ENCODE measurements at regions not wholly inside any gene's neighbourhood (a gene's known extent, or its start where the extent isn't known, plus 50 kb on each side); places are given as distances from the start of the nearest gene placed in this dataset.

DNA sequence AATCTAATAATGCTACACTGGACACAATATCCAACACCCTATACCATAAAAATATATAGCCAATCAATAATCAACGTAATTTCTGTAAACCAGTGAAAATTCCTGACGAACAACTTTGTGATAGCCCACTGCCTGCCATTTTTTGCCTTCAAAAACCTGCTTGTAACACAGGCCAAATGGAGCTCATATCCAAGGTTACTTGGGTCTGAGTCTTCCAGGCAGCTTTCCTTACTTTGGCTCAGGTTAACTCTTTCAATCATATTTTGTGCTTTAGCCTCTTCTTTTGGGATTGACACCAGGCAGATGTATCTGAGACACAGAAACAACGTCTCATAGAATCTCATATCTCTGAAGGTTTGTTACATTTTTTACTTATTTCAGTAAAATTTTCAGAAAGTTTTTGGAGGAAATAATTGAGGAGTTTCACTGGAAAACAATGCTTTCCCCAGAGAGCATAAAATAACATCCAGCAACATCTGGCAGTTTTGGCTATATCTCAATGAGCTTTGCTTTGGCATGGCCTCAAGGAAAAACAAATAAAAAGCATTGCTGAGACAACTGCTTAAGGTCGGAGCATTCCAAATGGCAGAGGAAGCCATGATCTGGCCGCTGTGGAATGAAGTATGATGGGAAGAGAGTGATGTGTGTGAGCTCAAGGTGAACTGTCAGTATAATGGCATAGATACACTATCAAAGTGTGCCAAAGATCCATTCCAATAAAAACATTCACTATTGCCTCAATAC lies 162.9 kb upstream of the SPIN4 start:
- H3K36me3 ChIP-seq (ENCODE audit: insufficient read depth, low read length) = no peaks in the 10 kb centered on the region
- no peaks in the 10 kb centered on the region for H3K4me1 ChIP-seq (ENCODE audit: insufficient read depth, low read length)
- no peaks in the 10 kb centered on the region for H3K9me3 ChIP-seq (ENCODE audit: low read length)
- H3K27me3 ChIP-seq (ENCODE audit: insufficient read depth, low read length) = no peaks in the 10 kb centered on the region
- no peak overlapping the region for H2AFZ ChIP-seq (ENCODE audit: low read depth, low read length)
- no peak overlapping the region for H3K4me3 ChIP-seq (ENCODE audit: low read length)

DNA sequence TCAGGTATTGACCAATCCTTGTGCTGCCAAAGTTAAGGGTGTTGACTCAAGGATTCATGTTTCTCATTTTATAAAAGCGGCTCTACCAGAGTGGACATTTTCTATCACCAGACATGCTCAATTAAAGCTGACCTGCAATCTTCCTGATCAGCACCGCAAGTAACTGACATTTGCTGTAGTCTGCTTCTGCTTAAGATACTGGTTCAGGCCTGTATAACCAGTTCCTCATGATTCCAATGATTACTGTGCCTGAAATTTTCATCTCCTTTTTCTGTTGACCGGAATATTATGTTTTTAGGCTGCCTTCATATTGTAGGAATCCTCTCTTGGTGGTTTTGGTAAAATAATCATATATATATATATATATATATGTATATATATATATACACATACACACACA lies 160.2 kb upstream of the SPIN4 start:
- H3K9me3 ChIP-seq (ENCODE audit: low read length) = no peaks in the 10 kb centered on the region
- H3K27me3 ChIP-seq (ENCODE audit: insufficient read depth, low read length) = no peaks in the 10 kb centered on the region
- no peaks in the 10 kb centered on the region for H3K36me3 ChIP-seq (ENCODE audit: insufficient read depth, low read length)
- no peak overlapping the region for H2AFZ ChIP-seq (ENCODE audit: low read depth, low read length)
- H3K4me1 ChIP-seq (ENCODE audit: insufficient read depth, low read length) = no peaks in the 10 kb centered on the region
- H3K4me3 ChIP-seq (ENCODE audit: low read length) = no peak overlapping the region

DNA sequence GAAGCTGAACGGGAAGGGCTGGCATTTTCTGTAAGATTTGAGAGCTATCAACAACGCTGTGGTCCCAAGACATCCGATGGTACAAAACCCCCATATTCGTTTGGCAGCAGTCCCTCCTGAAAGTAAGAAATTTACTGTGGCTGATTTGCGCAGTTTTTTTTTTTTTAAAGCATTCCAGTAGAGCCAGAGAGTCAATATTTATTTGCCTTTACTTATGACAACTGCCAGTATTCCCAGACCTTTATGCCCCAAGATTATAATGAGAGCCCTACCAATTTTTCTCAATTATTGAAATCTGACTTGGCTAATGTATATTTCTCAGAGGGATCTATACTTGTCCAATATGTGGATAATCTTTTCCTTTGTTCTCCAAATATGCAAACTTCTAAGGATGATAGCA lies 157.5 kb upstream of the SPIN4 start:
- Histone ChIP-seq H3K4me3 (ENCODE audit: low read length) (no peak overlapping the region), H3K9me3 (ENCODE audit: low read length) (no peaks in the 10 kb centered on the region), H3K36me3 (ENCODE audit: insufficient read depth, low read length) (no peaks in the 10 kb centered on the region), H2AFZ (ENCODE audit: low read depth, low read length) (no peak overlapping the region), H3K27me3 (ENCODE audit: insufficient read depth, low read length) (no peaks in the 10 kb centered on the region), H3K4me1 (ENCODE audit: insufficient read depth, low read length) (peaks cover 5% of the 10 kb centered on the region)

DNA sequence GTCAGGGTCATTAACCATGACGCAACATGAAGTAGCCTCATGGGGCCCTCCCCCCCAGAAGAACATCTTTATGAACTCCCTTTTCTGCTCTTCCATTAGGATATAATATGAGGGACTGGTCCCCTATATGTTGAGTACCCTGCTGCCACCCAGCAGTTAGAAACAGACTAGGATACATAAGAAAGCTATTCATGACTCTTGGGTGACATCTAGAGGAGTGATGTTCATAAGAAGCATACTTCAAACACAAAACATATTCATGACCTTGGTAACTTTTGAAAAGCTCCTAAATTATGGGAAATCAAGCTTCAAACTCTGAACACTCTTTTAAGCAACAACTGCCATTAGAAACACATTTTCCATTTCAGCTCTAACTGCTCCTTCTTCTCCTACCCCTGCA lies 155.2 kb upstream of the SPIN4 start:
- Histone ChIP-seq H3K36me3 (ENCODE audit: insufficient read depth, low read length) (no peaks in the 10 kb centered on the region), H3K4me1 (ENCODE audit: insufficient read depth, low read length) (peaks cover 14% of the 10 kb centered on the region), H3K4me3 (ENCODE audit: low read length) (no peak overlapping the region), H3K27me3 (ENCODE audit: insufficient read depth, low read length) (no peaks in the 10 kb centered on the region), H2AFZ (ENCODE audit: low read depth, low read length) (no peak overlapping the region), H3K9me3 (ENCODE audit: low read length) (no peaks in the 10 kb centered on the region)

DNA sequence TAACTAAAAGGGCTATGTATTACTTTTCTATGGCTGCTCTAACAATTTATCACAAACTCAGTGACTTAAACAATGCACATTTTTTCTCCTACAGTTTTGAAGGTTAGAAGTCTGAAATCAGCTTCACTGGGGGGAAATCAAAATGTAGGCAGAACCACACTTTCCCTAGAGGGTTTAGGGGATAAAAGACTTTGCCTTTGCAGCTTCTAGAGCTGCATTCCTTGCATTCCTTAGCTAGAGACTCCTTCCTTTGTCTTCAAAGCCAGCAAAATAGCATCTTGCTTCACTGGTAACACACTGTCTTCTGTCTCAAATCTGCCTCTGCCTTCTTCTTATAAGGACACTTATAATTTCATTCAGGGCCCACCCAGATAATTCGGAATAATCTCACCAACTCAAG lies 152.4 kb upstream of the SPIN4 start:
- H3K27me3 ChIP-seq (ENCODE audit: insufficient read depth, low read length) = no peaks in the 10 kb centered on the region
- H3K4me3 ChIP-seq (ENCODE audit: low read length) = no peak overlapping the region
- peaks cover 14% of the 10 kb centered on the region for H3K4me1 ChIP-seq (ENCODE audit: insufficient read depth, low read length)
- peaks cover 2% of the 10 kb centered on the region for H3K9me3 ChIP-seq (ENCODE audit: low read length)
- no peaks in the 10 kb centered on the region for H3K36me3 ChIP-seq (ENCODE audit: insufficient read depth, low read length)
- H2AFZ ChIP-seq (ENCODE audit: low read depth, low read length) = no peak overlapping the region

GRCh38 chrX:63488546-63489373 lies 137.6 kb upstream of the SPIN4 start:
- Histone ChIP-seq H3K4me1 (ENCODE audit: insufficient read depth, low read length) (no peaks in the 10 kb centered on the region), H3K9me3 (ENCODE audit: low read length) (no peaks in the 10 kb centered on the region), H3K4me3 (ENCODE audit: low read length) (no peak overlapping the region), H3K36me3 (ENCODE audit: insufficient read depth, low read length) (no peaks in the 10 kb centered on the region), H3K27me3 (ENCODE audit: insufficient read depth, low read length) (no peaks in the 10 kb centered on the region), H2AFZ (ENCODE audit: low read depth, low read length) (no peak overlapping the region)

DNA sequence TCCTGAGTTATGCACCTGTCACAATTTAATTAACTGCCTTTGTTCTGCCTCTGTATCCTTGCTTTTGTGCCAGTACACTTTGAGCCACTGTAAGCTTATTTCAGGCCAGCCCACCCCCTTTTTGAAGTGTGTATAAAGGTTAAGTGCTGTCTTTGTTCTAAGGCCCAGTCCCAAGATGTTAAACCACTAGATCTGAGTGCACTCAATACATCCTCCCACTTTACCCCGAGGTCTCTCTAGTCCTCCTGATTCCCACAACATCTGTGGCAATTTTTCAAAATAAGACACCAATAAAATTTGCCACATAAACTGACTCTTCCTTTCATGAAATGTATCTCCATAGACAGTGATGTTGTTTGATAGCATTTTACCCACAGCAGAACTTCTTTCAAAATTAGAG lies 124.1 kb upstream of the SPIN4 start:
- H3K9me3 ChIP-seq (ENCODE audit: low read length) = peaks cover 5% of the 10 kb centered on the region
- no peaks in the 10 kb centered on the region for H3K36me3 ChIP-seq (ENCODE audit: insufficient read depth, low read length)
- H3K4me1 ChIP-seq (ENCODE audit: insufficient read depth, low read length) = no peaks in the 10 kb centered on the region
- no peaks in the 10 kb centered on the region for H3K27me3 ChIP-seq (ENCODE audit: insufficient read depth, low read length)
- no peak overlapping the region for H3K4me3 ChIP-seq (ENCODE audit: low read length)
- no peak overlapping the region for H2AFZ ChIP-seq (ENCODE audit: low read depth, low read length)

- Histone ChIP-seq H3K9me3 (ENCODE audit: low read length) (peaks cover 2% of the 10 kb centered on the region), H3K4me1 (ENCODE audit: insufficient read depth, low read length) (no peaks in the 10 kb centered on the region), H3K36me3 (ENCODE audit: insufficient read depth, low read length) (no peaks in the 10 kb centered on the region), H3K4me3 (ENCODE audit: low read length) (no peak overlapping the region), H2AFZ (ENCODE audit: low read depth, low read length) (no peak overlapping the region), H3K27me3 (ENCODE audit: insufficient read depth, low read length) (no peaks in the 10 kb centered on the region)
Measured at GRCh38 chrX:63471004-63471403, 119.9 kb upstream of the SPIN4 start.

- no peaks in the 10 kb centered on the region for H3K36me3 ChIP-seq (ENCODE audit: insufficient read depth, low read length)
- no peaks in the 10 kb centered on the region for H3K4me1 ChIP-seq (ENCODE audit: insufficient read depth, low read length)
- no peak overlapping the region for H2AFZ ChIP-seq (ENCODE audit: low read depth, low read length)
- no peaks in the 10 kb centered on the region for H3K27me3 ChIP-seq (ENCODE audit: insufficient read depth, low read length)
- H3K4me3 ChIP-seq (ENCODE audit: low read length) = no peak overlapping the region
- H3K9me3 ChIP-seq (ENCODE audit: low read length) = peaks cover 2% of the 10 kb centered on the region
Measured at GRCh38 chrX:63470506-63470905, 119.4 kb upstream of the SPIN4 start.

DNA sequence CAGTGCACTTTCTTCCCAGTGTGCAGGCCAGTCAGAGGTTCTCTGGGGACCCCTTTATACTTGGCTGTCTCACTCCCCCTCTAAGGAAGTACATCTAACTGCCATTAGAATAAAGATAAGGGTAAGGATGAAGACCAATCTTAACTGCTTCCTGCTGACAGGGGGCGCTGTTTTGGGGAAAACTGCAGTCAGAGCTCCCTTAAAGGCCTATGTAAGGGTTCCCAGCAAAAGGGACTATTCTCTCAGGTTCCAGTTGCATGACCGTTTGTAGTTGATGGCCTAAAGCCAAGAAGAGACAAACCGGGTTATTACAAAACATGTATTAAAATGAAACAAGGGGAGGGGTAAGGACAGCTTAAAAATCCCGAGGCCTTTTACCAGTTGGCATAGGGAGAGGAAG lies 115.6 kb upstream of the SPIN4 start:
- Histone ChIP-seq H3K4me3 (ENCODE audit: low read length) (no peak overlapping the region), H3K36me3 (ENCODE audit: insufficient read depth, low read length) (no peaks in the 10 kb centered on the region), H3K9me3 (ENCODE audit: low read length) (peaks cover under 1% of the 10 kb centered on the region), H3K27me3 (ENCODE audit: insufficient read depth, low read length) (no peaks in the 10 kb centered on the region), H2AFZ (ENCODE audit: low read depth, low read length) (no peak overlapping the region), H3K4me1 (ENCODE audit: insufficient read depth, low read length) (no peaks in the 10 kb centered on the region)

DNA sequence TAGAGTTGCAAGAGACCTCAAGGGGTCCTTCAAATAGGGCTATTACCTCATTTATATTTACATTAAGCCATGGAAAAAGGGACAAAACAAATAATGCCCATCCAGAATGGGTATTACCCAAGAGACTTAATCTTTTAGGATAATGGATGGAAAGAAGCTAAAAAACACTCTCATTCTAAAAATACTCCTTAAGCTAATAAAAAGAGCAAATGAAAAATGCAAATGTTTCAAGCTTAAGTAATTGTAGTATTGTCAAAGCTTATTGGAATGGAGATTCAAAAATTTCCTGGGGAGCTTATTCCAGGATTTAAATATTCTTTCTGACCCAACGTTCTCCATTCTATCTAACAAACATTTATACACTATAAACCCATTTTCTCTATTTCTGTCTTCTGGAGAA lies 107.8 kb upstream of the SPIN4 start:
- no peak overlapping the region for H3K4me3 ChIP-seq (ENCODE audit: low read length)
- no peaks in the 10 kb centered on the region for H3K27me3 ChIP-seq (ENCODE audit: insufficient read depth, low read length)
- H2AFZ ChIP-seq (ENCODE audit: low read depth, low read length) = no peak overlapping the region
- no peaks in the 10 kb centered on the region for H3K36me3 ChIP-seq (ENCODE audit: insufficient read depth, low read length)
- no peaks in the 10 kb centered on the region for H3K4me1 ChIP-seq (ENCODE audit: insufficient read depth, low read length)
- no peaks in the 10 kb centered on the region for H3K9me3 ChIP-seq (ENCODE audit: low read length)

DNA sequence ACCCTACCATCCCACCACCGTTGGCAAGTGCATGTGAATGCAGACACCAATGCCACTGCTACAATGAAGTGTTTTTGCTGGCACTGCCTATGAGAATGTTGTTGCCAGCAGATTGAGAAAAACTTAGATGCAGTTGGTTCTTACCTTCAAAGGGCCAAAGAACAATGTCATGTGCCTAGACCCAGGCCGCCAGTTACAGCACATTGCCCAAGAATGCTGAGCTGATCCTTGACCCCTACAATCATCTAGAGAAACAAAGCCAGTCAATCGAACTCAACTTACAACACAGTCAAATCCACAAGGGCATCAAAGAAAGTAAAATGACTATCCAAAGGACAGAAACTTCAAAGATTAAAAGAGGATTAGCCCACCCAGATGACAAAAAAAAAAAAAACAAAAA lies 102.4 kb upstream of the SPIN4 start:
- Histone ChIP-seq H3K4me1 (ENCODE audit: insufficient read depth, low read length) (no peaks in the 10 kb centered on the region), H3K4me3 (ENCODE audit: low read length) (no peak overlapping the region), H3K27me3 (ENCODE audit: insufficient read depth, low read length) (no peaks in the 10 kb centered on the region), H2AFZ (ENCODE audit: low read depth, low read length) (no peak overlapping the region), H3K9me3 (ENCODE audit: low read length) (peaks cover 13% of the 10 kb centered on the region), H3K36me3 (ENCODE audit: insufficient read depth, low read length) (no peaks in the 10 kb centered on the region)

DNA sequence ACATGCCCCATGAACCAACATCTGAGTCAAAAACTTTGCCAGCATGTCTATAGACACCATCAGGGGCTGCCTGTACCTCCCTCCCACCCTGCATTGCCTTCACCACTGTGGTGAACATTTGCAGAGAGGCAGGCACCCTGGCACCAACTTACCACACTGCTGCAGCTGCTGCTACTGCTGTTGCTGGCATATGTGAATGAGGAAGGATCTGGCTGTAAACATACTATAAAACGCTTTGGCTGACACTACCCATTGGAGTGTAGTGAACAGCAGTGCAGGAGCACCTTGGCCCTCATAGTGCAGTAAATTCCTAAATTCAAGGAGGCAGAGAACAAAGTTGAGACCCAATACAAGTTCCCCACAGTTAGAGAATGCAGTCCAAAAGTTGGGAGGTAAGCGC lies 90.6 kb upstream of the SPIN4 start:
- H3K27me3 ChIP-seq (ENCODE audit: insufficient read depth, low read length) = no peaks in the 10 kb centered on the region
- H3K4me3 ChIP-seq (ENCODE audit: low read length) = no peak overlapping the region
- no peak overlapping the region for H2AFZ ChIP-seq (ENCODE audit: low read depth, low read length)
- H3K4me1 ChIP-seq (ENCODE audit: insufficient read depth, low read length) = no peaks in the 10 kb centered on the region
- H3K36me3 ChIP-seq (ENCODE audit: insufficient read depth, low read length) = no peaks in the 10 kb centered on the region
- no peaks in the 10 kb centered on the region for H3K9me3 ChIP-seq (ENCODE audit: low read length)

Data from neuron (in vitro differentiated cells).